Tibial nerve (tissue), 4 donors: ENCODE measurements at regions not wholly inside any gene's neighbourhood (a gene's known extent, or its start where the extent isn't known, plus 50 kb on each side); places are given as distances from the start of the nearest gene placed in this dataset.

Experiments
- EP300 ChIP-seq, 2 donors: sonication (generic); formaldehyde crosslinking; IDR thresholded peaks; one replicate each; pipeline ENCODE4 v1.6.1; 2017; ENCODE audit warnings: antibody characterized with exemption in 2 of 2, mild to moderate bottlenecking in 1 of 2
- POLR2A ChIP-seq, 2 donors: fragments of 450-650 bp; IDR thresholded peaks; one replicate each; pipeline ENCODE4 v1.6.1; 2017; ENCODE audit warnings: antibody characterized with exemption in 2 of 2, mild to moderate bottlenecking in 2 of 2, moderate library complexity in 2 of 2
- TF ChIP-seq, protein P1 (sequence below), 5 experiments: fragments of 200-600 bp in 3 of 5; fragments of 450-650 bp in 2 of 5; sonication (generic) in 3 of 5; IDR thresholded peaks; one replicate each; pipeline ENCODE4 v1.5.1; 2016 to 2019; ENCODE audit warnings: antibody characterized with exemption in 5 of 5, mild to moderate bottlenecking in 3 of 5, moderate library complexity in 2 of 5

DNA sequence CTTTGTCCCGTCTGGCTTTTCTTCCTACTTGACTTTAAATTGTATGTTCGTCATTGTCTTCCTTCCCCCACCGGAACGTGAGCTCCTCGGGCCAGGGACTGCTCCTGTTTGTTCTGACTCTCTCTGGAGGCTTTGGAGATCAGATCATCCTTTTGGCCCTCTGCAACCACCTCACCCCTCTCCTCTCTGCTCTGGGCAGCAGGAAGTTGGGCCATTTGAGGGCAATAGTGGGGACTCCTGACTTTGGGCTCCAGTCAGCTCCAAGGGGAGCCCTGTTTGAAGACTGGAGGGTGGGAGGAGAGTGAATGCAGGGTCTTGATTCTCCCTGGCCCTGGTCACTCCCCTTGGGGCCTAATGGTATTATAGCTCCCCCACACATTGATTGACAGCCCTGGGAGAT, 186.3 kb upstream of the B3GAT1 start:
- TF ChIP-seq, protein P1, sequence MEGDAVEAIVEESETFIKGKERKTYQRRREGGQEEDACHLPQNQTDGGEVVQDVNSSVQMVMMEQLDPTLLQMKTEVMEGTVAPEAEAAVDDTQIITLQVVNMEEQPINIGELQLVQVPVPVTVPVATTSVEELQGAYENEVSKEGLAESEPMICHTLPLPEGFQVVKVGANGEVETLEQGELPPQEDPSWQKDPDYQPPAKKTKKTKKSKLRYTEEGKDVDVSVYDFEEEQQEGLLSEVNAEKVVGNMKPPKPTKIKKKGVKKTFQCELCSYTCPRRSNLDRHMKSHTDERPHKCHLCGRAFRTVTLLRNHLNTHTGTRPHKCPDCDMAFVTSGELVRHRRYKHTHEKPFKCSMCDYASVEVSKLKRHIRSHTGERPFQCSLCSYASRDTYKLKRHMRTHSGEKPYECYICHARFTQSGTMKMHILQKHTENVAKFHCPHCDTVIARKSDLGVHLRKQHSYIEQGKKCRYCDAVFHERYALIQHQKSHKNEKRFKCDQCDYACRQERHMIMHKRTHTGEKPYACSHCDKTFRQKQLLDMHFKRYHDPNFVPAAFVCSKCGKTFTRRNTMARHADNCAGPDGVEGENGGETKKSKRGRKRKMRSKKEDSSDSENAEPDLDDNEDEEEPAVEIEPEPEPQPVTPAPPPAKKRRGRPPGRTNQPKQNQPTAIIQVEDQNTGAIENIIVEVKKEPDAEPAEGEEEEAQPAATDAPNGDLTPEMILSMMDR (IDR thresholded peaks at IDR 0.05), result no peak
- TF ChIP-seq POLR2A (IDR thresholded peaks at IDR 0.05) (no peak), EP300 (IDR thresholded peaks at IDR 0.05) (no peak)
